CD4-positive, alpha-beta T cell treated with Interleukin-12 subunit alpha and Interleukin-12 subunit beta, for 1 hour (primary cell): ENCODE measurements at regions not wholly inside any gene's neighbourhood (a gene's known extent, or its start where the extent isn't known, plus 50 kb on each side); places are given as distances from the start of the nearest gene placed in this dataset.

Experiments used
- DNase-seq: peaks from one replicate; pipeline ENCODE4 v3.0.0-alpha.2; 2020

DNA sequence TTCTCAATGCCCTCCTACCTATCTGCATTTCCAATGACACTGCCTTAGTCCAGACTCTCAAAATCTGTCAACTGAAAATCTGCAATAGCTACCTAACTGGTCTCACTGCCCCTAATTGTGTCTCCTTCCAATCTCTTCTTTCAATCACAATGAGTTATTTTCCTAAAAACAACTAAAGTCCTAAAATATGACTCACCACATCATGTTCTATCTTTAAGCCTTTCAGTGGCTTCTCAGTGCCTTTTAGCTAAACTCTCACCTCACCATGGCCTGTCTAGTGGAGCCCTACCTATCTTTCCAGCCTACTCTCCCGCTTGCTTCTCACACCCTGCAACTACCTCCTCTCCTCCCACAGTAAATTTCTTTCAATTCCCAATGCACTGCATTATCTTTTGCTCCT lies 220.9 kb upstream of the PKDCC start:
- DNase-seq: no peak

DNA sequence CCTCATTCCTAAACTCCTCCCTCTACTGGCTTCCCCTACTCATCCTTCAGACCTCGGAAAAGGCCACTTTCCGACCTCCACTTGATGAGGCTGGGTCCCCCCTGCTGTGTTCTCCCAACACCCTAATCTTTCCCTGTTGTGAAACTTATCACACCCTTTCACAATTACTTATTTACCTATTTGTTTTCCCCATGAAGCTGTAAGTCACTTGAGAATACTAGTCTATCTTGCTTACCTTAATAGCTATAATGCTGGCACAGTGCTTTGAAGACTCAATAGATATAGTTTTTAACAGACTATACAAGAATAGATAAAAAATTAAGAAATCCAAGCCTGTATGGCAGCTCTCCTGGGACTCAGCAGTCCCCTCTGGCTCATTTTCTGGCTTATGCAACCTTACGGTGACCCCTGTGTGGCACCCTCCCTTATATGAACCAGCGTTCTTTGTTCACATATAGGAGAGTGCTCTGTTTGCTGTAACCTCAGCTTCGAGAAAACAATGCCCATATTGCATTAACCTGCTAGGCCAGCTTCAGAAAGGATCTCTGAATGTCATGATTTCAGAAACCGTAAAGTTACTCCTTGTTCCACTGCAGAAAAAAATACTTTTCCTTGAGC lies 220.4 kb upstream of the PKDCC start:
- no peak for DNase-seq

DNA sequence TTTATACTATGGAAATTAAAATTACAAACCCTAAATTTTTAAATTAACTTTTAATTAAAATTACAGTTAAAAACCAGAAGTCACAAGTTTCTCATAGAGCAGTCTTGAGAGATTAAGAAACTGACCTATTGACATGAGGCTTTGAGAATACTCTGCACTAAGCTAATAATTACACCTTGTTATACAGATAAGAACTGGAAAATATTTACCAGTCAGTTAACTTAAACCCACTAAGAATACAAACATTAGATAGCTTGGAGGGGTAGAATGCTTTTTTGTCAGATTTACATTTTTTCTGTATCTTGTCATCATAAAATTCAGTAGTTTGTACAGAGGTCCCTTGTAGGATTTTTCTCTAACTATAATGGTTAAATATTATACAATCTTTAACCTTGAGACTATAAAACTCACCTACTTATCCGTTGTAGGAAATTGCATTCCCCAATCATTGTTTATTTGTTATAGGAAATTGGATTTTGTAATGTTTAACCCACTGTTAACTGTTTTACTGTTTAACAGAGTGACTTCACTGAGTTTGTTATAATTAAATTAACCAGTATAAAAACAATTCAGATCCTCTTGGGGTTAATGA lies 219.7 kb upstream of the PKDCC start:
- DNase-seq: no peak

DNA sequence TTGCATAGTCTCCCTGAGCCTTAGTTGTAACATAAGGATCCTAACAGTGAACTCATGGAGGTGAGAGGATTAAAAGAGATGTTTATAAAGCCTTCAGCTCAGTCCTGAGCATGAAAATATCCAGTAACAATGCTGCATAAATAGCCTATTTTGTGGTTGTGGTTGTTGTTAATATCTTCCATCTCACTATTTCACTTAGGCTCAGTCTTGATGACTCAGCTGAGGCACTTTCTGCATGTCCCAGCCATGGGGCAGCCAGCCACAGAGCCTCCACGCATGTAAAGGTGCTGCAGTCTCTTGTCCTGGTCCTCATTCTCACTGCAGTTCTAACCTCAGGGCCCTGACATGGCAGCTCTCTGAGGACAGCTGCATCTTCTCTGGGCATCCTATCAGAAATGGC lies 218.8 kb upstream of the PKDCC start:
- DNase-seq: no peak

DNA sequence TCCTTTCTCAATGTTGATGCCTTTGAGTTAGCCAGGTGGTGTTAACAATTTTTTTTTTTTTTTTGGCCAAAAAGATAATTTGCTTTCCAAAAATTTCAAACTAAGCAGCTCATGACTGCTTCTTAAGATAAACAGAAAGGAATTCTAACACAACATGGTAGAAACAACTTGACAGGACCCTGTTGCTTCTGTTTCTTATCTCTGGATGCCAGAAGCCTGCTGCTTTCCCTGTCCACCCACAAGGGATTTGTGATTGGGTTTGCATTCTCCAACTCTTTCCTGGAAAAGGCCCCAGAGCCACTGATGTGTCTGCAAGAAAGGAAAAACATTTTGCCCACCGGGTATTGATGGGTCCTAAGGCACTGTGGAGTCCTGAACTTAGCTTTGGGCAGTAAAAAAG lies 217.2 kb upstream of the PKDCC start:
- no peak for DNase-seq

DNA sequence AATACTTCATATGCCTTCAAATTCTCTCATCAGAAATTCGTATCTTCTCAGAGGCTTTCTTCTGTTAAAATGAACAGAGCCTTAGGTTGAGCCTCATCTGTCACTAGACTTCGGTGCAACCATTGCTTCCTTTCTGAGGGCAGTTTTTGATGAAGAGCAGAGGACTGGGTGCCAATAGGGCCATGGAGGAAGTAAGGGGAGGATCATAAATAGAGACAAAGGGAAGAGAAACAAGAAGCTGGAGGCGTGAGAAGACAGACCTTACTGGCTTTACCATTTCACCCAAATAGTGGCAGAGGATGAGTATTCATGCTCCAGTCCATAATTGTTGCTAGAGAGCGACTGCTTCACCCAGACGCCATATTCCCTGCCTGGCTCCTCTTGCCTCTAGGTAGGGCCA lies 215.6 kb upstream of the PKDCC start:
- no peak for DNase-seq

DNA sequence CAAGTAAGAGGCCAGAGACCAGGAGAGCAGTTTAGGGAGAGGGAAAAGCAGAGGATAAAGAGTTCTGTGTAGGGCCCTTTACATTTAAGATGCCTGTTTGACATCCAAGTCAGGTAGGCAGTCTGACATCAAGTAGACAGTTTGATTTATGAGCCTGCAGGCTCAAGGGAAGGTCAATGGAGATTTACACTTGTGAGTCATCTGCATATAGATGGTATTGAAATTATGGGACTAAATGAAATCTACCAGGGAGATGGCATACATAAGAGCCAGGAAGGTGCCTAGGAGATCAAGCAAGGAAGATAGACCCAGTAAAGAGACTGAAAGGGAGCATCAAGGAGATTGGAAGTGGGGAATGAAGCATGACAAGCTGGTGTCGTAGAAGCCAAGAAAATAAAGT lies 212.4 kb upstream of the PKDCC start:
- DNase-seq: no peak

DNA sequence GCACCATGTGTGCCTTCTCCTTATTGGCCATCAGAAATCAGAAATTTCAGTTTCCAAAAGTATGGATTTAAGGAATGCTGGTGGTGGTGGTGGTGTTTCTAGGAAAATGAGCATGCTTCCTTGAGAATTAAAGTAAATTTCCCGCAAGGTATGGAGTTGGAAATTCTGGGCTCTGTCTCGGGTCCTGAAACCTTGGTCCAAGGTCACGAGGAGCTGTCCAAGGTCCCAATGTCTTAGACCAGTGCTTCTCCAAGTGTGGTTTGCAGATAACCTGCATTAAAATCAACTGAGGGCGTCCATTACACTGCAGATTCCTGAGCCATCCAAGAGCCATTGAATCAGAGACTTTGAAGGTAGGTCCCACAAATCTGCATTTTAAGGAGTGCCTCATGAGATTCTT lies 210.9 kb upstream of the PKDCC start:
- peak; percentile 31 for DNase-seq

DNA sequence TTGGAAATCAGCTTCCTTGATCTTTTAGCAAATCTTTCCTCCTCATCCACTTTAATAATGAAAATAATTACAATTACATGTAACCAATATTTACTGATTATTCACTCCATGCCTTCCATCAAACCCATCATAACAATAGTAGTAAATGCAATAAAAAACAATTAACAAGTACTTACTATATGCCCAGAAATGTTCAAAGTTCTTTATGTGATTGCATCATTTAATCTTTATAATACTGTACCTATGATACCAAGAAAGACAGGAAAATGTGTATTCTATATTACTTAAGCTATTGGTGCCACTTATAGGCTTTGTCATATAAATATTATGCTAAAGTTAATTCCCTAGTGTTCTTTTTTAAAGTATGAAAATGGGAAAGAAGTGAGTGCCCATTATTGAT lies 210.2 kb upstream of the PKDCC start:
- no peak for DNase-seq

DNA sequence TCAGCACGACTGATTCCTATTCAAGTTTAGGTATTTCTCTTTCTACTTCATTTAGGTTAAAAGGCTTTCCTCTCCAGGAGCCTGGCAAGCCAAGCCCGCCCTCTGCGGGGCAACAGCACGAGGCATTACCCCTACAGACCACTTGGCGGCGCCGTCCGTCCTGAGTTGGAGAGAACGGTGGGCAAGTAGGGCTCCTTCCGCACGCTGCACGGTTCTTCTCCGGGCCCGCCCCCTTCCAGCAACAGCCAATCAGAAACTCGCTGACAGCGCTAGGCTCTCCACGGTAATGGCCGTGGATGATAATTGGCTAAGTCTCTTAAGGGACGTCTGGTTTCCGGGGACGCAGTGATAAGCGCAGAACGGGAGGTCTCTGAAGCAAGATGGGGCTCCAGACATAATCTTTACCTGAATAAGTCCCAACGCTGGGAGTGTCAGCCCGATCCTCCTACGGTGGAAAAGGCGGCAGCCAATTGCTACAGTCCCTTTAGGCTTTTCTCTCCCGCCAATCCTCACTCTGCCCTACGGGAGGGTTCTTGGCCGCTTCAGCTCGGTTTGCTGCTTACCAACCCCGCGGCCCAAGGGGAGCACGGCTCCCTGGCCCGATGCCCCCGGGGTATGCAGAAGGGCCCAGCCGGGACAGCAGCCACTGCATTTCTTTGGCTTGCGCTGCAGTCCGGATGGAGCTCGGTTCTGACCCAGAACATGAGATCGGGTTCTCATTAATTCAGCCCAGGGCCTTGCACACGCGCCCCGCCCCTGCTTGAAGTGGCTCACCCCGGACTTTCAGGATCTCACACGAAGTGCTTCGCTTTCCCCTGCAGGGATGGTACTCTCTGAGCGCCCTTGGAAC lies 206.9 kb upstream of the PKDCC start:
- peak; percentile 98 for DNase-seq

DNA sequence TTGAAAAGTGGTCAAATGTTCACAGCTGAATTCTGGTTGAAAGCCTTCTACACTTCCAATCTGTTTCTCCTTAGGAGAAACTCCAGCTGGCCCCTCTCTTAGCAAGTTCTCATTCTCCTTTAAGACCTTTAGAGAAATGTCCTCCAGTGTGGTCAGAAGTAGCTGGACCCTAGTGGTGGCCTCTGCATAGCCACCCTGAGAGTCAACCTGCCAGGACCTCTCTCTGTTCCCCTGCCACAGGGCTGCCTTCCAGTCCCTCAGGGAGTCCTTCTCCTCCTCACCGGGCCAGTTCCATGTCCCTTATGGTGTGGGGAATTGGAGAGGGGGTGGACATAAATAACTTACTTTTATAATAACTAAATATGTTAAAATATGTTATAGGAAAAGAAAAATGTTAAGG lies 200.9 kb upstream of the PKDCC start:
- no peak for DNase-seq

DNA sequence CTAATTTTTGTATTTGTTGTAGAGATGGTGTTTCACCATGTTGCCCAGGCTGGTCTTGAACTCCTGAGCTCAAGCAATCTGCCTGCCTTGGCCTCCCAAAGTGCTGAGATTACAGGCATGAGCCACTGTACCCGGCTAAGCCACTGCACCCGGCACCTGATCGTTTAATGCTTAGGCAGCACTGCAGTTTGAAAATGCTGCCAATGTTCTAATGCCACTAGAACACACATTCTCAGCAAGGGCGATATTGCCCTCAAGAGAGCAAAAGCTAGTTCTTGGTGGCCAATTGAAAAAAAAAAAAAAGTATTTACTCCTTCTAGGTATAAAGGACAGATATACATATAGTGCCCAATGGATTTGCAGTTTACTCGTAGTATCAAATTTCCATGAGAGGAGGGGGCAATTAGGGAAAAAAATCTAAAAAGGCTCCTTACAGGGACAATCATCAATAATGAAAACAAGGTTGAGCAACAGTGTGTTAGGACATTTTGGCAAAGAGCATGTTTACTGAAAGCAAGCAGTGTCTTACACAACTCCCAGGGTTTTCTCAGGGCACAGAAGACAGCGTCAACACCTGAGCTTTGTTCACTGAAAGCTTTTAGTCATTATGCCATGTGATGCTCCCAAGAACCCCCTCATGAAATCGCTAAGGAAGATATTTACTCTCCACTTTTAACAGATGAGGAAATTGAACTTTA lies 199.9 kb upstream of the PKDCC start:
- no peak for DNase-seq

DNA sequence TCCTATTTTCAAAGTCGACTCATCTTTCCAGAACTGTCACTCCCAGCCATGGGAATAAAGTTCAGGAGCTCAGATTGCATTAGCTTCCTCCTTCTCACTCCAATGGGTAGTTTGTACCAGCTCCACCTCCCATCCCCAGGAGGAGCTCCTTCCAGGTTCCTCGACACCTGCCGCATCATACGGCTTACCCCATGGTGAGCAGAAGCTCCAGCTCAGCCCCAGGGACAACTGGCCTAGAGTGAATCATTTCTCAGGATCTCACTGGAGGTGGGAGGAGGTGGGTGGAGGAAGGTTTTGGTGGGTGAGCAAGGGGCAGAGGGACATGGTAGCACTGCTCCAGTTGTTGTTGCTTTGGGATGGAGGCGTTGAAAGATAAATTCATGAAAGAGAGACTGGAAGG lies 196.3 kb upstream of the PKDCC start:
- DNase-seq: no peak

DNA sequence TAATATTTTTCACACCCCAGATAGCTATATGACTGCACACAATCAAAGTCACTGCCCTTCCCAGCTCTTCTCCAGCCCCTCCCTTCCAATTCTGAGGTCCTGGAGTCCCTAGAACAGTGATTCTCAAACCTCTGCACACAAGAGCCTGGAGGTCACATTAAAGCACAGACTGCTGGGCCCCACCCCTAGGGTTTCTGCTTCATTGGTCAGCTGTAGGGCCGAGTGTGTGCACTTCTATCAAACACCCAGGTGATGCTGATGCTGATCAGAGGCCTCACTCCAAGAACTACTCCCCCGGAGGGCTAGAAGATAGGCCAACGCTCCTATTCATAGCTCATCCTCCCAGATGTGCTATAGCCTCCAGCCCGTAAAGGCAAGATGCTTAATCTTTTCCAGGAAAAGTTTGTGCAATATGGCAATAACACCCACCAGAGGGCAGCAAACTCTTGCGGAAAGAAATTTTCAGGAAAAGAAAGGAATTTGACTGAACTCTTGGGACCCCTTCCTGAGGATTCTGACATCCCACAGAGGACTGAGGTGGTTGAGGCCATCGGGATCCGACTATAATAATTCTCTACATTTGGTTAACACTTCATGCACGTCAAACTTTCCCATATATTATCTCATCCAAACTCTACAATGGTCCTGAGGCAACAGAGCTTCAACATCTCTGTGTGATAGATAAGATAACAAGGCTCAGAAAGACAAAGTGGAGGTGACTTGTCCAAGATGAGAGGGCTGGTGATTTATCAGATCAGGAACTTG lies 194.2 kb upstream of the PKDCC start:
- peak; percentile 29 for DNase-seq

DNA sequence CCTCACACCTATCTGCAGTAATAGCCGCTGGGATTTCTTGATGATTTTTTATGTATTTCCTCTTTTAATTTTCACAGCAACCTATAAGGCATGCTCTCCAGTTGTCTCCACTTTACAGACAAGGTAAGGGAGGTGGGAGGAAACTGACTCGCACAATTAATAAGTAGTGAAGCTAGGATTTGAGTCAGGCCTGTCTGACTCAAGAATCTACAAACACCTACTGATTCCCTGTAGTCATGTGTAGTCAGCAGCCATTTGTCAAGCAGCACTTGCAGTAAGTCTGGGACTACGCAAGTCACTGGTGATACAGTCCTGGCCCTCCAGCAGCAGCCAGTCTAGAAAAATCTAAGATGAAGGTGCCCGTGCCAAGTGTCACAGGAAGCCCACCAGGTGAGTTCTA lies 193.6 kb upstream of the PKDCC start:
- DNase-seq: no peak

DNA sequence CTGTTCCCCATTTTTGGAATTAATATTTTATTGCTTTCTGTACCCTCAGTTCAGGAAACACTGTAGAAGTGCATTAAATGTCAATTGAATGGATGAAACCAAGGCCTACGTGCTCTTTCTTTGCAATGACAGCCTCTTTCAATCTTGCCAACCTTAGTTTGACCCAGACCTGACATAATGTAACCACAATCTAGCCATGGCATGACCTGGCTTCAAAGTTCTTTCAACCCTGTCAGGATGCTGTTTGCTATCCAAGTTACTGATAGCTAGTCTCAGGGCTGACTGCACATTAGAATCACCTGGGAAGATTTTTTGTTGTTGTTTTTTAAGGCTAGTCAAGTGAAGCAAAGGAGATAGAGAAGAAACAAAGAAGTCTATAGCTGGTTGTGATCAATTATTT lies 190.9 kb upstream of the PKDCC start:
- DNase-seq: no peak

DNA sequence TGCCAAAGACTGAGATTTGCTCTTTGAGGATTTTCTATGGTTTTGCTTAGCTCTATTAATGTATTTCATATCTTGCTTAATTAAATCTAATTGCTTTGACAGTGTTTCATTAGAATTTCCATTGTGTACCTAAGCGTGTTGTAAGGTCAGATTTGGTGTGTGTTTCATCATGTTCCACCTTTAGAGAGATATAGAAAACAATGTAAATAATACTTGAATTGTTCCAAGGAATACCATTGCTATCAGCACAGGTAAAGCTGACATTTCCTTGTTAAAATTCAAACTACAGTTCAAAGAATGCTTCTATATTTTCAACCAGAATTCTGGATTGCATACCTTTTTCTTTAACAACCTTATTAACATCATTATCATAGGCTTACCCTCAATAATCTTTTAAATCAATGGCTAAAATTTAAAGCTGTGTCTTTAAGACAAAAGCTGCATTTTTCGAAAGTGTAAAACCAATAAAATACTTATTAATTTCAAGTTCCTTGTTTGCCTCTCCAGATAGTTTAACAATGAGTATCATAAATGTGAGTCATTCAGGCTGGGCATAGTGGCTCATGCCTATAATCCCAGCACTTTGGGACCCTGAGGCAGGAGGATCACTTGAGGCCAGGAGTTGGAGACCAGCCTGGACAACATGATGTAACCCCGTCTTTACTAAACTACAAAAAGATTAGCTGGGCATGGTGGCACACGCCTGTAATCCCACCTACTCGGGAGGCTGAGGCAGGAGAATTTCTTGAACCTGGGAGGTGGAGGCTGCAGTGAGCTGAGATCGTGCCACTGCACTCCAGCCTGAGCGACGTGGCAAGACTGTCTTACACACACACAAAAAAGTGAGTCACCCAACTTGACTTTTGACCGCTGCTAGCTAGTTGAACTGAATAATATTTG lies 188.0 kb upstream of the PKDCC start:
- DNase-seq: no peak

DNA sequence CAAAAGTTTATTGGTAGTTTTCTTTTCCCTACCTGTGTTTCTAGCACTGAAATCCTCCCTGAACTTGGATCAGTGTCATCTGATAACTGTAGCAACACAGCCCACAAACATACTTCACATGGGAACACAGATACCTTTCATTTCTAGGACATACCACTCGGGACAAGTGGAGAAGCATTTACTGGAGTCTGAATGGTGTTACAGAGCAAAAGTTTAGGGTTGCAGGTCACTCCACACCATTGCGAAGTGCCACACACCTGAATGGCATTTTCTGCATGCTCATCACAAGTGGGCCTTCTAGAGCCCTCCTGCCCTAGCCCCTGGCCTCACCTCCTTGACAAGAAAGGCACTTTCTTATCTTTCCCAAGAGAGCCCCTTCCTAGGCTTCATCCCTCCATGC lies 184.8 kb upstream of the PKDCC start:
- DNase-seq: no peak

DNA sequence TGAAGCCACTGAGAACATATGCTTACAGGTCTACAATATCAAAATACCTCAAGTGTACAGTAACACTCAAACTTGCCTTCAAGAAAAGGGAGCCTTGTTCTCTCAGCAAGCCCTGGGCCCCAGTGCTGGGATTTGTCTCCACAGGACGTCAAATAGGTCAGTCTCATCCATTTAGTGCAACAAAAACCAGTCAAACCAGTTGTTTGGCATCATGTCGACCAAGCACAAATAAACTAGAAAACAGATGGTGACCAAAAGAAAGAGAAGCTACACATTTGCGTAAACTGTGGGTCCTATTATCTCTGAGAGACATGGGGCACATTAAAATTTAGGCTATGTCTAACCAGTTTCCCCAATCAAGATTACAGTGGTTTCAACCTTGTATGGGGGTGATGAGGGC lies 182.6 kb upstream of the PKDCC start:
- no peak for DNase-seq

DNA sequence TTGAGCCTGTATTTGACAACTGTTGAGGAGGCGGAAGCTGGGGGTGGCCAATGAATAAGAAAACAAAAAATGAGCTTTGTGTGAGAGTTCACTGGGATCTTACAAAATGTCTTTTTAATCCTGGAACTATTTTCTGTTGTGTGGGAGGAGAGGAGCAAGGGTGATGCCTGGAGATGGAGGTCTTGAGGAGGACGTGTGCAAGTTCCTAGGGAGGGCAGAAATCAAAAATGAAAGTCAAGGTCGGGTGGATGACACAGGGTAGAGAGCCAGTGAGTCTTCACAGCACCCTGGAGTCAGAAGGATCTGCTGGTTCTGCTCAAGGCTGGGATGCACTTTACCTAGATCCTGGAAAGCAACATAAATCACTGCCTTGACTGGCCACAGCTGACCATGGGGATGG lies 180.3 kb upstream of the PKDCC start:
- no peak for DNase-seq

DNA sequence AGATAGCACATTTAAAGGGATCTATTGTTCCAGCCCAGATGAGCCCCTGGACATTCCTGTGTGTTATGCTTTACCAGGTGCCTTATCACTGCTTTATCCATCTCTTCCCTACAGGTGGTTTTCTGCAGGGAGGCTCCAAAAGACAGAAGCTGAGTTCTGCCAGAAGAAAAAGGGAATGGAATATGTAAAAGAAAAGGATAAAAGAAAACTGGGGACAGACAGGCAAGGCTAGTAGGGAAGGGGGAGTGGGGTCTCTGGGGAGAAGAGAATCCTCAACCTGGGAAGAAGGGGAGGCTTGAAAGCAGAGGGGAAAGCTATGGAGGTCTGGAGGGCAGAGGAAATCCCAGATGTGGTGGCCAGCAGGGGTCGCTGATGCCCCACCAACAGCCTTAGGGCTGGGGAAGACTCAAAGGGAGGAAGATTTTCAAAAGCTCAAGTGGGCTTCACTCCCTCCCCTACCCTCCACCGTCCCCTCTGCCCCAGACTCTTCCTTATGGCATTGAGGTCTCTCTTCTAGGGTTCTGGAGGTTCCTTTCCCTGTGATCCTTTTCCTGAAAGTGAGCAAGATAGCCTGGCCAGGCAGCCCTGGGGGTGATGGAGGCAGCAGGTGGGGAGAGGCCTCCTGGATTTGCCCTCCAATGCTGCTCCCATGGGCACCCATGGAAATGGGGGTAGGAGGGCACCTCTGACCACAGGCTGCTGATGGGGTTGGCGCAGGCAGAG lies 178.1 kb upstream of the PKDCC start:
- peak; percentile 73 for DNase-seq
